Activated gamma-delta T cell treated with Interleukin-2 at 50 U/mL for 16 hours (primary cell): ENCODE measurements at regions not wholly inside any gene's neighbourhood (a gene's known extent, or its start where the extent isn't known, plus 50 kb on each side); places are given as distances from the start of the nearest gene placed in this dataset.

Experiments used
- DNase-seq: peaks from one replicate; pipeline ENCODE4 v3.0.0-alpha.2; 2020

- peak; percentile 4 for DNase-seq
Observed at GRCh38 chr6:139490482-139490881, 116.0 kb upstream of the CITED2 start.

- no peak for DNase-seq
Observed at GRCh38 chr6:139486476-139486799, 112.0 kb upstream of the CITED2 start.

GRCh38 chr6:139485742-139486475, 111.5 kb upstream of the CITED2 start:
- no peak for DNase-seq

- no peak for DNase-seq
Observed at GRCh38 chr6:139485185-139485584, 110.7 kb upstream of the CITED2 start.

GRCh38 chr6:139483079-139483478, 108.6 kb upstream of the CITED2 start:
- DNase-seq: no peak

GRCh38 chr6:139482287-139482686, 107.8 kb upstream of the CITED2 start:
- no peak for DNase-seq

- DNase-seq: no peak
Observed at GRCh38 chr6:139480356-139481165, 106.1 kb upstream of the CITED2 start.

- DNase-seq: no peak
Observed at GRCh38 chr6:139479433-139480222, 105.2 kb upstream of the CITED2 start.

GRCh38 chr6:139475646-139476045, 101.2 kb upstream of the CITED2 start:
- no peak for DNase-seq

GRCh38 chr6:139475241-139475640, 100.8 kb upstream of the CITED2 start:
- DNase-seq: no peak

GRCh38 chr6:139474145-139475108, 100.0 kb upstream of the CITED2 start:
- no peak for DNase-seq

- DNase-seq: no peak
Observed at GRCh38 chr6:139473731-139474130, 99.3 kb upstream of the CITED2 start.

- no peak for DNase-seq
Observed at GRCh38 chr6:139473231-139473701, 98.8 kb upstream of the CITED2 start.

- DNase-seq: no peak
Observed at GRCh38 chr6:139472351-139473015, 98.0 kb upstream of the CITED2 start.

- no peak for DNase-seq
Observed at GRCh38 chr6:139470997-139471396, 96.5 kb upstream of the CITED2 start.

GRCh38 chr6:139468178-139468819, 93.9 kb upstream of the CITED2 start:
- DNase-seq: no peak

- DNase-seq: no peak
Observed at GRCh38 chr6:139457476-139457875, 83.0 kb upstream of the CITED2 start.

GRCh38 chr6:139452148-139452876, 77.9 kb upstream of the CITED2 start:
- DNase-seq: no peak

GRCh38 chr6:139449611-139450000, 75.2 kb upstream of the CITED2 start:
- DNase-seq: no peak

- DNase-seq: no peak
Observed at GRCh38 chr6:139448998-139449610, 74.7 kb upstream of the CITED2 start.
